AG04450 (cell line): ENCODE measurements at regions not wholly inside any gene's neighbourhood (a gene's known extent, or its start where the extent isn't known, plus 50 kb on each side); places are given as distances from the start of the nearest gene placed in this dataset.

Experiments used
- CTCF ChIA-PET: fragments of 300-600, 350-600 bp; formaldehyde crosslinking; extraction: SDS; loops from one replicate; lab custom pipeline; 2022; ENCODE audit warnings: antibody characterized with exemption, inconsistent platforms; lab: Charles Lee
- POLR2A ChIA-PET: fragments of 350-600 bp; formaldehyde crosslinking; extraction: SDS; loops from one replicate; lab custom pipeline; 2021; ENCODE audit warnings: antibody characterized with exemption, inconsistent platforms; lab: Yijun Ruan, JAX
- DNase-seq: peaks from one replicate; pipeline ENCODE4 v3.0.0-alpha.2; 2011; ENCODE audit warnings: low read depth, low spot score
- H3K27ac ChIP-seq: one replicate; pipeline ENCODE4 v1.5.1; 2012; ENCODE audit warnings: low read depth, low read length, control low read depth
- H3K27me3 ChIP-seq: one replicate; pipeline ENCODE4 v1.6.0; 2012; ENCODE audit warnings: low read length; ENCODE audit not compliant: control insufficient read depth, insufficient read depth
- H3K4me3 ChIP-seq: 2 replicates; pipeline ENCODE4 v1.5.1; 2011; ENCODE audit warnings: mild to moderate bottlenecking, low read depth, low read length, control low read depth
- H3K9me3 ChIP-seq: 2 replicates; pipeline ENCODE4 v1.5.1; 2012; ENCODE audit warnings: low read length; ENCODE audit not compliant: control insufficient read depth, insufficient read depth
- CTCF ChIP-seq: IDR thresholded peaks from 2 replicates; pipeline ENCODE4 v1.5.1; 2011; ENCODE audit warnings: low read depth, low read length, control low read depth, inconsistent platforms

GRCh38 chr13:50187352-50188029, 172.2 kb downstream of the KCNRG start:
- no peak overlapping the region for H3K4me3 ChIP-seq
- H3K27me3 ChIP-seq = peaks cover 13% of the 10 kb centered on the region
- POLR2A ChIA-PET = no interaction called here
- no peak for TF ChIP-seq CTCF
- CTCF ChIA-PET = interaction anchor here (0.6 kb wide), 1 partner anchor 808 kb away, joined by 3 read pairs; no protein-coding TSS in a partner anchor
- no peak for DNase-seq
- no peak overlapping the region for H3K27ac ChIP-seq
- H3K9me3 ChIP-seq = no peaks in the 10 kb centered on the region

- Histone ChIP-seq H3K4me3 (no peak overlapping the region), H3K27ac (no peak overlapping the region), H3K9me3 (no peaks in the 10 kb centered on the region), H3K27me3 (peaks cover 14% of the 10 kb centered on the region)
- DNase-seq = no peak
- CTCF ChIA-PET = no interaction called here
- POLR2A ChIA-PET = no interaction called here
- no peak for TF ChIP-seq CTCF
Measured at GRCh38 chr13:50188696-50189095, 173.5 kb downstream of the KCNRG start.

- ChIA-PET POLR2A (no interaction called here), CTCF (no interaction called here)
- no peak overlapping the region for H3K4me3 ChIP-seq
- no peak for TF ChIP-seq CTCF
- H3K27ac ChIP-seq = no peak overlapping the region
- H3K9me3 ChIP-seq = no peaks in the 10 kb centered on the region
- DNase-seq = no peak
- peaks cover 14% of the 10 kb centered on the region for H3K27me3 ChIP-seq
Measured at GRCh38 chr13:50189450-50189849, 174.2 kb downstream of the KCNRG start.

- no peaks in the 10 kb centered on the region for H3K9me3 ChIP-seq
- POLR2A ChIA-PET = no interaction called here
- CTCF ChIA-PET = no interaction called here
Measured at GRCh38 chr13:50191004-50191403, 175.8 kb downstream of the KCNRG start.

More at GRCh38 chr13:50191004-50191403, 175.8 kb downstream of the KCNRG start:
- Histone ChIP-seq H3K27me3 (peaks cover 16% of the 10 kb centered on the region), H3K4me3 (no peak overlapping the region), H3K27ac (no peak overlapping the region)
- no peak for TF ChIP-seq CTCF
- no peak for DNase-seq
